ENCODE measurements at regions not wholly inside any gene's neighbourhood (a gene's known extent, or its start where the extent isn't known, plus 50 kb on each side); places are given as distances from the start of the nearest gene placed in this dataset.
"Not testable (repeated sequence)": the region's sequence is repeated elsewhere in the genome, so short reads cannot be mapped to it uniquely, and the experiment has no call there.

- DNase-seq = peak; percentile 33
Observed at GRCh38 chr10:29714096-29714874, 79.5 kb upstream of the SVIL start.

DNA sequence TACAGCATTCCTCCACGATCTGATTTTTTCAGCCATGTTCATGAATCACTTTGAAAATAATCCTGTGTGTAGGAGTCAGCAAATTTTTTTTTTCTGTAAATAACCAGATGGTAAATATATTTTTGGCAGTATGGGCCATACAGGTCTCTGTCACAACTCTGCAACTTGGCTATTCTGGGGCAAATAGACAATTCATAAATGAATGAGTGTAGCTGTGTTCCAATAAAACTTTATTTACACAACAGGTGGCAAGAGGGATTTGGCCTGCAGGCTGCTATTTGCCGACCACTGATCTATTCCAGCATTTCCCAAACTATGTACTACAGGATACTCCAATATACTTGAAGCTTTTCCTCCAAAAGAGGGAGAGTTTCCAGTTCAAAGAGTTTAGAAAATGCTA, 78.7 kb upstream of the SVIL start:
- no peak for DNase-seq

DNA sequence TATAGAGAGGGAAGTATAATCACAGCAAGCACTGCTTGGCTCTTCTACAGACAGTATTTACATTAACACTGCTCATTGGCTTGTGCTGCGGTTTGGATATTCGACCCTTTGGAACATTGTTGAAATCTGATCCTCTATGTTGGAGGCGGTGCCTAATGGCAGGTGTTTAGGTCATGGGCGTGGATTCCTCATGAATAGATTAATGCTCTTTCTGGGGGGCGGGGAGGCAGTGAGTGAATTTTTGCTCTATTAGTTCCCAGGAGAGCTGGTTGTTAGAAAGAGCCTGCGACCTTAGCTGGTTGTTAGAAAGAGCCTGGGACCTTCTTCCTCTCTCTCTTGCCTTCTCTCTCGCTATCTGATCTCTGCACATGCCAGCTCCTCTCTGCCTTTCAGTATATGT, 77.3 kb upstream of the SVIL start:
- peak; percentile 27 for DNase-seq

DNA sequence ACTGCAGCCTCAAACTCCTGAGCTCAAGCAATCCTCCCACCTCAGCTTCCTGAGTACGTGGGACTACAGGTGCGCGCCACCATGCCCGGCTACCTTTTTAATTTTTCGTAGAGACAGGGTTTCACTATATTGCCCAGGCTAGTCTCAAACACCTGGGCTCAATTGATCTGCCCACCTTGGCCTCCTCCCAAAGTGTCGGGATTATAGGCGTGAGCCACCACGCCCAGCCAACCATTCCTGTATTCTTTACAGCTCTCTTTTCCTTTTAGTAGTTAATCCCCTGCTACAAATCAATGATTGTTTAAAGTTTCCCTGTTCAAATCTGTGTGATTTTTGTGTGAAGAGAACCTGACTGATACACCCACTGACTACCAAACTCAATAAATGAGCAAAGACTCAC, 75.4 kb upstream of the SVIL start:
- DNase-seq = no peak

DNA sequence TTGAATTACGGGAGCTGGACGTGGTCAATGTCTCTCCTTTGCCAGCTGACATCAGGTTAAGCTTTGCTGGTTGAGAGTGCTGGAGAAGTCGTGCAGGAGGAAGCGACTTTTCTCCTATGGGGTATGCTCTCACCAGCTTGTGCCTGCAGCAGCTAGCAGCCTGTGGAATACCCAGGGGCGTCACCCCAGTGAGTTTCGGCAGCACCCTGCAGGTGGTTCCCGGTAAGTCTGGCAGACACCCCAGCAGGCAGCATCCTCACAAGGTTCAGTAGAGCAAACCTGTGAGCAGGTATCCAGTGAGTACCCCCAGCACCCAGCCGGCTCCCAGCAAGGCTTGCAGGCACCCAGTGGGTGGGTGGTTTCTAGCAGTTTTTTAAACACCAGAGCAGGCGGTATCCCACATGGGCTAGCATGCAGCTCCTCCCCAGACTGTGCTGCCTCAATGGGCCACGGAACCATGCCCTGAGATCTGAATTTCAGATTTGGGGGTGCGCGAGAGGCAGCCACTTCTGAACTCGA, 74.8 kb upstream of the SVIL start:
- DNase-seq = no peak

GRCh38 chr10:29703271-29703670, 68.5 kb upstream of the SVIL start:
- no peak for DNase-seq

GRCh38 chr10:29702273-29703164, 67.7 kb upstream of the SVIL start:
- DNase-seq = peak; percentile 25

GRCh38 chr10:29701306-29701705, 66.5 kb upstream of the SVIL start:
- DNase-seq = no peak

GRCh38 chr10:29699621-29700020, 64.8 kb upstream of the SVIL start:
- DNase-seq = no peak

- DNase-seq = no peak
Observed at GRCh38 chr10:29698773-29699490, 64.2 kb upstream of the SVIL start.

- not testable (repeated sequence) for DNase-seq
Observed at GRCh38 chr10:29696581-29696980, 61.8 kb upstream of the SVIL start.

DNA sequence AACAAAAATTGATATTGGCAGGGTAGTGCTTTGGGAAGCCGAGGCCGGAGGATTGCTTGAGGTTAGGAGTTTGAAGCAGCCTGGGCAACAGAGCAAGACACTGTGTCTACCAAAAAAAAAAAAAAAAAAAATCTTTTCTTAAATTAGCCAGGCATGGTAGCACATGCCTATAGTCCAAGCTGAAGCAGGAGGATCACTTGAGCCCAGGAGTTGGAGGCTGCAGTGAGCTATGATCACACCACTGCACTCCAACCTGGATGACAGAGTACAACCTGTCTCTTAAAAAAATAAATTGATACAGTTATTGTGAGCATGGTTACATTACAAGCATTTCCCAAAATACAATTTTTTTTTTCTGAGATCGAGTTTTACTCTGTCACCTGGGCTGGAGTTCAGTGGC, 59.4 kb upstream of the SVIL start:
- DNase-seq = no peak

GRCh38 chr10:29692121-29692539, 57.4 kb upstream of the SVIL start:
- no peak for DNase-seq

DNA sequence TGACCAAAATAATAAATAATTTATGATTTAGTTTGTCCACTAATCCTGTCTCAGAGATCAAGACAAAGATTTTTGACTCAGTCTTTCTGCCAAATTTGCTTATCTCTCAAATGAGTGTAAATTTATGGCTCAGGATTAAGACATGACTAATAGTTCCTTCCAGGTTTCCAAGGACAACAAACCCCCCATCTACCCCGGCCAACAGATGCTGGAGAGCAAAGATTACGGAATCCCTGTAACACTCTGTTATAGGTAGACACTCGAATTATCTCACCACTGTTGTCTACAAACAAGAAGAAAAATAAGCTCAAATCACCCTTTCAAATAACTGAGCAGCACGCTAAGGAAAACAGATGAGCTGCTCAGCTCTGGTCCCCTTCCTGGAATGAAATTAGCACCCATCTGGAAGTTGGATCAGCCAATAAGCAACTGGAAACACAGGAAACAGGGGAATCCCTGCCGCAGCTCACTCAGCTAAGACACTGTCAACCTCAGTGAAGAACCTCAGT, 56.8 kb upstream of the SVIL start:
- no peak for DNase-seq

DNA sequence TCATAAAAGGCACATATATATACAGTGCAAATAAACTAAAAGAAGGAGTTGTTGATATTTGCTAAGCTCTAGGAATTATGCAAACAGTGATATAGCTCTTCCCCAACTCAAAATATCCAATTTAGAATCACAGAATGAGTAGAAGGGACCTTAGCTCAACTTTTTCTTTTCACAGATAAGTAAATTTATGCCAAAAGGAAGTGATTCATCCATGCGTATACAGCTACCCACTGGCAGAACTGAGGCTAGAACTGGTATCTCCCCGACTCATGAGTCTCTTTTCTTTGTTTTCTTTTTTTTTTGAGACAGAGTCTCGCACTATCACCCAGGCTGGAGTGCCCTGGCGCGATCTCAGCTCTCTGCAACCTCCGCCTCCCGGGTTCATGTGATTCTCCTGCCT, 54.2 kb upstream of the SVIL start:
- DNase-seq = peak; percentile 55

- no peak for DNase-seq
Observed at GRCh38 chr10:29688230-29688661, 53.5 kb upstream of the SVIL start.

DNA sequence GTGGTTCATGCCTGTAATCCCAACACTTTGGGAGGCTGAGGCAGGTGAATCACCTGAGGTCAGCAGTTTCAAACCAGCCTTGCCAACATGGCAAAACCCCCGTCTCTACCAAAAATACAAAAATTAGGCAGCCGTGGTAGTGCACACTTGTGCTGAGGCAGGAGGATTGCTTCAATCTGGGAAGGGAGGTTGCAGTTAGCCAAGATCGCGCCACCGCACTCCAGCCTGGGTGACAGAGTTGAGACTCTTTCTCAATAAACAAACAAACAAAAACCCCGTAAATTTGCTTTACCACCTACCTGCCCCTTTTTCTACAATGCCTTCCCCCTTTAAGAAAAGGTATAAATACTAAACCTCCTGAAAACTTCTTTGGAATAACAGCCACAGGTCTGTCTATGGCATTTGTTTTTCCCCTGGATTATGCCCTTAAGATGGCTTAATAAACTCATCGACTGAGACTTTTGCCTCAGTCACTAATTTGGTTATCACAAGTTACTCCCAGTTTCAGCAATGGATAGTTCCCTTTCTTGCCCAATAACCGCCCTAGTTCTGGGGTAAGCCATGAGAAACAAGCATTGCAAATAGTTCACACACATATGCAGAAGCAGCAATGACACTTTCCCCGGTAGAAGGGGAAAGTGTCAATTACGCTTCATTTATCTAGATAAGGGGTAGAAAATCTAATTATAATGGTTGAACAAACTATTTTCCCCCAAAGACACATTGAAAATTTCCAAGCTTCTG, 52.8 kb upstream of the SVIL start:
- peak; percentile 32 for DNase-seq

GRCh38 chr10:29685506-29685905, 50.7 kb upstream of the SVIL start:
- DNase-seq = no peak
